SU-DHL-6 (cell line): ENCODE measurements at regions not wholly inside any gene's neighbourhood (a gene's known extent, or its start where the extent isn't known, plus 50 kb on each side); places are given as distances from the start of the nearest gene placed in this dataset.

Source experiments
- H2AFZ ChIP-seq: fragments of 200-600 bp; sonication (generic); 2 replicates; pipeline ENCODE4 v1.6.1; 2014; ENCODE audit warnings: low read depth, mild to moderate bottlenecking, moderate library complexity, mixed read lengths, antibody characterized with exemption, low read length; ENCODE audit not compliant: severe bottlenecking
- H3F3A ChIP-seq: fragments of 200-600 bp; shearing (Covaris generic); 2 replicates; pipeline ENCODE4 v1.6.0; 2016; ENCODE audit warnings: antibody characterized with exemption, mild to moderate bottlenecking; ENCODE audit not compliant: insufficient read depth
- H3K27ac ChIP-seq: fragments of 200-600 bp; sonication (generic); 2 replicates; pipeline ENCODE4 v1.5.1; 2016; ENCODE audit warnings: low read depth, mild to moderate bottlenecking, low read length, moderate library complexity, mixed read lengths
- H3K27me3 ChIP-seq: fragments of 200-600 bp; sonication (generic), shearing (Covaris generic); 2 replicates; pipeline ENCODE4 v1.6.0; 2014; ENCODE audit warnings: mild to moderate bottlenecking, low read length
- H3K36me3 ChIP-seq: fragments of 200-600 bp; sonication (generic); 2 replicates; pipeline ENCODE4 v1.6.1; 2014; ENCODE audit warnings: mild to moderate bottlenecking, low read length, mixed read lengths
- H3K4me2 ChIP-seq: fragments of 300-600, 200-600 bp; shearing (Covaris generic), sonication (generic); 2 replicates; pipeline ENCODE4 v1.6.0; 2014; ENCODE audit warnings: low read length, low read depth, mild to moderate bottlenecking; ENCODE audit not compliant: poor library complexity, severe bottlenecking
- H3K4me3 ChIP-seq: fragments of 200-600 bp; sonication (generic); 2 replicates; pipeline ENCODE4 v1.5.1; 2014; ENCODE audit warnings: antibody characterized with exemption, low read length, mild to moderate bottlenecking, mixed read lengths; ENCODE audit not compliant: insufficient read depth, poor library complexity, severe bottlenecking
- H3K79me2 ChIP-seq: fragments of 200-600 bp; sonication (generic); 2 replicates; pipeline ENCODE4 v1.6.1; 2014; ENCODE audit warnings: mild to moderate bottlenecking, low read length, moderate library complexity; ENCODE audit not compliant: insufficient read depth
- H3K9ac ChIP-seq: fragments of 200-600 bp; sonication (generic); 2 replicates; pipeline ENCODE4 v1.7.0; 2014; ENCODE audit warnings: mild to moderate bottlenecking, low read length
- H3K9me2 ChIP-seq: fragments of 200-600 bp; sonication (generic); replicated peaks from 2 replicates; pipeline ENCODE4 v1.6.1; 2014; ENCODE audit warnings: low read length; ENCODE audit not compliant: insufficient read depth
- H3K9me3 ChIP-seq: fragments of 200-600 bp; sonication (generic); 2 replicates; pipeline ENCODE4 v1.6.1; 2014; ENCODE audit warnings: low read length, mixed read lengths; ENCODE audit not compliant: insufficient read depth
- H4K20me1 ChIP-seq: fragments of 200-600 bp; sonication (generic); 2 replicates; pipeline ENCODE4 v1.6.1; 2014; ENCODE audit warnings: low read depth, mild to moderate bottlenecking, antibody characterized with exemption, low read length, moderate library complexity, mixed read lengths
- EZH2phosphoT487 ChIP-seq: fragments of 200-600 bp; sonication (generic), shearing (Covaris generic); conservative IDR thresholded peaks from 2 replicates; pipeline ENCODE4 v1.6.1; 2018; ENCODE audit warnings: mild to moderate bottlenecking, antibody characterized with exemption, low read length, moderate library complexity, mixed read lengths
- TF ChIP-seq, protein P1 (sequence below): fragments of 200-600 bp; sonication (generic); IDR thresholded peaks from one replicate; pipeline ENCODE4 v1.5.1; 2017; ENCODE audit warnings: antibody characterized with exemption, mild to moderate bottlenecking, low read length, moderate library complexity; ENCODE audit not compliant: insufficient read depth, poor library complexity, severe bottlenecking

DNA sequence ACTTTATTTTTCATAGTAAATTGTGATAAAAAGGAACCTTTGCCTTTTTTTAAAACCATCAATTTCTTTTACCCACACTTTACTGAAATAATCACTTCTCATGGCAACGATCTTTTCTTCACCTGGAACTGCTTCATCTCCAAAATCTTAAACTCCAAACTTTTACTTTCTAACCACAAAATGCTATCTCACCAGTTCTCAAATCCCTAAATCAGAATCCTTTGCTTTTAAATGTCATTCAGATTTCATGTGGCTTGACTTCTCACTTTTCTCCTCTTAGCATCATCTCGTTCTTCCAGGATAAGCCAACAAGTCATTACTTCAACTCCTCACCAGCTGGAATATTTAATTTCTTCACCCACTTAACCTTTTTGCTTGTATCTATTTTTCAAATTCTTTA lies 284.3 kb upstream of the RASGEF1B start:
- no peaks in the 10 kb centered on the region for H3K36me3 ChIP-seq
- H3F3A ChIP-seq = no peaks in the 10 kb centered on the region
- no peaks in the 10 kb centered on the region for H3K79me2 ChIP-seq
- no peaks in the 10 kb centered on the region for H3K9me3 ChIP-seq
- TF ChIP-seq, protein P1, sequence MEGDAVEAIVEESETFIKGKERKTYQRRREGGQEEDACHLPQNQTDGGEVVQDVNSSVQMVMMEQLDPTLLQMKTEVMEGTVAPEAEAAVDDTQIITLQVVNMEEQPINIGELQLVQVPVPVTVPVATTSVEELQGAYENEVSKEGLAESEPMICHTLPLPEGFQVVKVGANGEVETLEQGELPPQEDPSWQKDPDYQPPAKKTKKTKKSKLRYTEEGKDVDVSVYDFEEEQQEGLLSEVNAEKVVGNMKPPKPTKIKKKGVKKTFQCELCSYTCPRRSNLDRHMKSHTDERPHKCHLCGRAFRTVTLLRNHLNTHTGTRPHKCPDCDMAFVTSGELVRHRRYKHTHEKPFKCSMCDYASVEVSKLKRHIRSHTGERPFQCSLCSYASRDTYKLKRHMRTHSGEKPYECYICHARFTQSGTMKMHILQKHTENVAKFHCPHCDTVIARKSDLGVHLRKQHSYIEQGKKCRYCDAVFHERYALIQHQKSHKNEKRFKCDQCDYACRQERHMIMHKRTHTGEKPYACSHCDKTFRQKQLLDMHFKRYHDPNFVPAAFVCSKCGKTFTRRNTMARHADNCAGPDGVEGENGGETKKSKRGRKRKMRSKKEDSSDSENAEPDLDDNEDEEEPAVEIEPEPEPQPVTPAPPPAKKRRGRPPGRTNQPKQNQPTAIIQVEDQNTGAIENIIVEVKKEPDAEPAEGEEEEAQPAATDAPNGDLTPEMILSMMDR = no peak
- TF ChIP-seq EZH2phosphoT487 = no peak
- H2AFZ ChIP-seq = no peak overlapping the region
- H3K27ac ChIP-seq = no peak overlapping the region
- no peak overlapping the region for H3K4me2 ChIP-seq
- H3K4me3 ChIP-seq = no peak overlapping the region
- no peaks in the 10 kb centered on the region for H4K20me1 ChIP-seq
- H3K9ac ChIP-seq = no peak overlapping the region
- H3K27me3 ChIP-seq = no peaks in the 10 kb centered on the region
- no peaks in the 10 kb centered on the region for H3K9me2 ChIP-seq

DNA sequence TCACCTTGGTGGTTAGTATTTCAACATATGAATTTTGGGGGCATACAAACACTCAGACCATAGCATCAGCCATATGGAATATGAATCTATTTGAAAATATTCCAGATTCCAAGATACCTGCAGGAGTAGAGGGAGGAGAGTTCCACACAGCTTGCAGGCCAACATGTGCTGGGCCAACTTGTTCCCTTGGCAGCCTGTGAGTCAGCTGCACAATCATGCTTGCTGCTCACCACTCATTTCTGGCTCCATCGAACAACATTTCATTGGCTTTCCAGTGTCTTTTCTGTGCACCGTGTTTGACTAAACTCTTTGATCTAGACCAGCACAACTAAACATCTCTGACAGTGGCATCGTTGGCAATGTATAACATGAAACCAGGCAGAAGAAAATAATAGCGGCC lies 282.5 kb upstream of the RASGEF1B start:
- H4K20me1 ChIP-seq = no peaks in the 10 kb centered on the region
- no peaks in the 10 kb centered on the region for H3K79me2 ChIP-seq
- no peaks in the 10 kb centered on the region for H3K9me2 ChIP-seq
- H2AFZ ChIP-seq = no peak overlapping the region
- H3F3A ChIP-seq = no peaks in the 10 kb centered on the region
- H3K27me3 ChIP-seq = no peaks in the 10 kb centered on the region
- H3K9ac ChIP-seq = no peak overlapping the region
- H3K36me3 ChIP-seq = no peaks in the 10 kb centered on the region
- no peak overlapping the region for H3K4me3 ChIP-seq
- H3K27ac ChIP-seq = no peak overlapping the region
- H3K9me3 ChIP-seq = no peaks in the 10 kb centered on the region
- TF ChIP-seq EZH2phosphoT487 = no peak
- TF ChIP-seq, protein P1 = no peak
- H3K4me2 ChIP-seq = no peak overlapping the region

DNA sequence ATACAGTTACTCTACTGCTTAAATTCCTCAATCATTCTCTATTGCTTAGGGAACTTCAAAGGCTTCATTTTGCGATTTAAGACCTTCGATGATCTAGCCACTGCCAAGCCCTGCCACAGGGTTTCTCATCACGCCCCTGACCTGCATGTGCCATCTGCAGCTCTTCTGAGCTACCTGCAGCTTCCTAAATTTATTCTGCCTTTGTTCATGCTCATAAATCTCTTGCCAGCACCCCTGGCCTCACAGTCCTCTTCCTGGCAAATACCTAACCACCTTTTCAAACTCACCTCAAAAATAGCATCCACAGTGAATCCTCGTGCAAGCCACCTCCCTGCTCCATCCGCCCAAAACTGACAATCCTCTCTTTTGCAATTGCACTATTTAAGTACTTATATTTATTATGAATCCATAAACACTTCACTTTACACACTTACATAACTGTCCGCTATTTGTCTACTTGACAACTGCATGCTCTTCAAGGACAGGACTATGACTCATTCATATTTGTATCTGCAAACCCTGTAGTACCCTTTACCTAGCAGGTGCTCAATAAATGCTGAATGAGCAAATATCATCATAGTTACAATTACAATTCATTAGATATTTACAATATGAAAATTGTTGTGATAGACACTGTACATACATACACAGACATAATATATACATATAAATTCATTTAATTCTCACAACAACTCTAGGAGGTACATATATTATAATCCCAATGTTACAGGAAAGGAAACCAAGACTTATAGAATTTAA lies 280.0 kb upstream of the RASGEF1B start:
- H3K27ac ChIP-seq = no peak overlapping the region
- no peak overlapping the region for H3K4me3 ChIP-seq
- TF ChIP-seq EZH2phosphoT487 = no peak
- TF ChIP-seq, protein P1 = no peak
- no peaks in the 10 kb centered on the region for H3K27me3 ChIP-seq
- H3K4me2 ChIP-seq = no peak overlapping the region
- H3K9me3 ChIP-seq = no peaks in the 10 kb centered on the region
- H3K9ac ChIP-seq = no peak overlapping the region
- no peak overlapping the region for H2AFZ ChIP-seq
- no peaks in the 10 kb centered on the region for H3K9me2 ChIP-seq
- no peaks in the 10 kb centered on the region for H4K20me1 ChIP-seq
- H3F3A ChIP-seq = no peaks in the 10 kb centered on the region
- no peaks in the 10 kb centered on the region for H3K36me3 ChIP-seq
- no peaks in the 10 kb centered on the region for H3K79me2 ChIP-seq
